ENCODE measurements at regions not wholly inside any gene's neighbourhood (a gene's known extent, or its start where the extent isn't known, plus 50 kb on each side); places are given as distances from the start of the nearest gene placed in this dataset.

GRCh38 chr2:43034921-43035320, 191.5 kb downstream of the ZFP36L2 start:
- TF ChIP-seq POLR2AphosphoS5 (IDR thresholded peaks at IDR 0.05; ENCODE audit: borderline replicate concordance, low read depth, low read length) (no peak), FOXP2 (optimal IDR thresholded peaks at IDR 0.05; ENCODE audit: control extremely low read depth, extremely low read length, insufficient read depth) (no peak)

Measured in SK-N-MC (cell line).